ENCODE measurements at regions not wholly inside any gene's neighbourhood (a gene's known extent, or its start where the extent isn't known, plus 50 kb on each side); places are given as distances from the start of the nearest gene placed in this dataset.
A peak's percentile ranks its signal among the peaks of the same experiment; 100 is the strongest.

DNA sequence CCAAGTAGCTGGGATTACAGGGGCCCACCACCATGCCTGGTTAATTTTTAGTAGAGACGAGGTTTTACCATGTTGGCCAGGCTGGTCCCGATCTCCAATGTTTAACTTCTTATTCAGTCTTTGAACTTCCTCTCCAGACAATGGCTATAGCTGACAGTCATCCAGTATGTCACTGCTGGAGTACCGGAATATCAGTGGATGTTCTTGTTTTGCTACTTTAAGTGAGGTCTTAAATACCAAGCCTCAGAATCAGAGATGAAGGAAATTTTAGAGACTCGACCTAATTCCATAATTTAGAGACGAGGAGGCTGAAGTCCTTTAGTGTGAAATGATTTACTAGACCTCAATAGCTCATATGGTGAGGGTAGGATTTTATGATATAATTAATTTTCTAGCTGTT lies 294.8 kb upstream of the KLF6 start:
- Histone ChIP-seq H3K9me3 (replicated peaks; ENCODE audit: low read length) (no peaks in the 10 kb centered on the region), H3K27me3 (ENCODE audit: control insufficient read depth, insufficient read depth, low read length) (no peaks in the 10 kb centered on the region), H3K4me2 (ENCODE audit: low read length) (no peak overlapping the region), H3K4me1 (ENCODE audit: control insufficient read depth, insufficient read depth, low read length) (peaks cover 21% of the 10 kb centered on the region), H3K36me3 (ENCODE audit: insufficient read depth, low read length) (no peaks in the 10 kb centered on the region), H3K9ac (ENCODE audit: low read depth, low read length) (no peak overlapping the region), H3K4me3 (ENCODE audit: low read length) (no peak overlapping the region)

DNA sequence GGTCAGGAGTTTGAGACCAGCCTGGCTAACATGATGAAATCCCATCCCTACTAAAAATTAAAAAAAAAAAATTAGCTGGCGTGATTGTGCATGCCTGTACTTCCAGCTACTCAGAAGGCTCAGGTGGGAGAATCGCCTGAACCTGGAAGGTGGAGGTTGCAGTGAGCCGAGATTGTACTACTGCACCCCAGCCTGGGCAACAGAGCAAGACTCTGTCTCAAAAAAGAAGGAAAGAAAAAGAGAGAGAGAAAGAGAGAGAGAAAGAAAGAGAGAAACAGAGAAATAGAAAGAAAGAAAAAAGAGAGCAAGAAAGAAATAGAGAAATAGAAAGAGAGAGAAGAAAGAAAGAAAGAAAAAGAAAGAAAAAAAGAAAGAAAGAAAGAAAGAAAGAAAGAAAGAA lies 292.8 kb upstream of the KLF6 start:
- H3K4me2 ChIP-seq (ENCODE audit: low read length): no peak overlapping the region
- peaks cover 32% of the 10 kb centered on the region for H3K4me1 ChIP-seq (ENCODE audit: control insufficient read depth, insufficient read depth, low read length)

GRCh38 chr10:4076983-4077382 lies 292.0 kb upstream of the KLF6 start:
- Histone ChIP-seq H3K9ac (ENCODE audit: low read depth, low read length) (no peak overlapping the region), H3K4me3 (ENCODE audit: low read length) (no peak overlapping the region), H3K4me1 (ENCODE audit: control insufficient read depth, insufficient read depth, low read length) (peaks cover 26% of the 10 kb centered on the region), H3K27me3 (ENCODE audit: control insufficient read depth, insufficient read depth, low read length) (no peaks in the 10 kb centered on the region), H3K9me3 (replicated peaks; ENCODE audit: low read length) (no peaks in the 10 kb centered on the region), H3K4me2 (ENCODE audit: low read length) (no peak overlapping the region), H3K36me3 (ENCODE audit: insufficient read depth, low read length) (no peaks in the 10 kb centered on the region)

More for the DNA sequence above, 292.8 kb upstream of the KLF6 start:
- no peaks in the 10 kb centered on the region for H3K36me3 ChIP-seq (ENCODE audit: insufficient read depth, low read length)
- H3K9me3 ChIP-seq (replicated peaks; ENCODE audit: low read length): no peaks in the 10 kb centered on the region
- no peak overlapping the region for H3K4me3 ChIP-seq (ENCODE audit: low read length)
- no peak overlapping the region for H3K9ac ChIP-seq (ENCODE audit: low read depth, low read length)
- no peaks in the 10 kb centered on the region for H3K27me3 ChIP-seq (ENCODE audit: control insufficient read depth, insufficient read depth, low read length)

DNA sequence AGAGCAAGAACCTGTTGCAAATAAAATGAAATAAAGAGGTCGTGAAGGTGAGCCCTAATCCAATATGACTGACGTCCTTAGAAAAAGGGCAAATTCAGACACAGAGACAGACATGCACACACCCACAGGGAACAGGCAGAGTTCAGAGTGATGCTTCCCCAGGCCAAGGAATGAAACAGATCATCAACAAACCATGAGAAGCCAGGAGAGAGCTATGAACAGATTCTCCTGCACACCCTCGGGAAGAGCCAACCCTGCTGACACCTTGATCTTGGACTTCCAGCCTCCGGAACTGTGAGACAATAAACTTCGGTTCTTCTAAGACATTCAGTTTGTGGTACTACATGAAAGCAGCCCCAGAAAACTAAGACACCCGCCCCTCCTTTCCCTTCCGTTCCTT lies 290.4 kb upstream of the KLF6 start:
- Histone ChIP-seq H3K9me3 (replicated peaks; ENCODE audit: low read length) (no peaks in the 10 kb centered on the region), H3K4me3 (ENCODE audit: low read length) (no peak overlapping the region), H3K36me3 (ENCODE audit: insufficient read depth, low read length) (no peaks in the 10 kb centered on the region), H3K27me3 (ENCODE audit: control insufficient read depth, insufficient read depth, low read length) (no peaks in the 10 kb centered on the region), H3K4me1 (ENCODE audit: control insufficient read depth, insufficient read depth, low read length) (peaks cover 20% of the 10 kb centered on the region), H3K9ac (ENCODE audit: low read depth, low read length) (no peak overlapping the region), H3K4me2 (ENCODE audit: low read length) (no peak overlapping the region)

DNA sequence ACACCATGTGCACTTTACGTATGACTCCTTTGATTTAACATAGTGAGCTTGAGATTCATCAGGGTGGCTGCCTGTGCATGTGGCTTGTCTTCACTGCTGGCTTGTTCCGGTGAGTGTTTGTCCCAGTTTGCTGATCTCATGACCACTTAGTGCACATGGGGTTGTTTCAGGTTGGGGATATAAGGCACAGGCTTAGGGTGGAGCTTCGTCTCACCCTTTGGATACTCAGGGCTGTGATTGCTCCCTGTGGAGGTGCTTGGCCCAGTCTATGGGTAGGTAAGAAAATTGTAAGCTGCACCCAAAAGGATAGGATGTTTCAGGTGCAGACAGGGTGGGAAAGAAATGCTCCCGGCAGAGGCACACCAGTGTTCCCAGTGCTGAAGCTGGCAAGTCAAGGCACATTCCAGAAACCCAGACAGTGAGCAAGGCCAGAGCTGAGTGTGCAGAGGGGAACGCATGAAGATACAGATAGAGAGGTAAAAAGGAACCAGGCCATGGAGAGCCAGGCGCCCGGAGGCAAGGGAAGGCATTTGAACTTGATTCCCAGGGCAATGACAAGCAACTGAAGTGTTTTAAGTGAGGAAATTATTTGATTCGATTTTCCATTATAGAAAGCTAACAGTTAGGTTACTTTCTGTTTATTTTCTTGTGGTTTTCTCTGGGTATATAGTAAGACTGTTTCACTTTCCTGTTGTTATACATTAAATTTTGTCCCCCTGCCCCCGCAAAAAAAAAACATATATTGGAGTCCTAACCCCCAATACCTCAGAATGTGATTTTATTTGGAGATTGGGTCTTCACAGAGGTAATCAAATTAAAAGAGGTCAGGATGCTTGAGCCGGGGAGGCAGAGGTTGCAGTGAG lies 289.8 kb upstream of the KLF6 start:
- H3K9ac ChIP-seq (ENCODE audit: low read depth, low read length): peak overlapping the region; percentile 53
- peaks cover 23% of the 10 kb centered on the region for H3K4me1 ChIP-seq (ENCODE audit: control insufficient read depth, insufficient read depth, low read length)
- no peak overlapping the region for H3K4me2 ChIP-seq (ENCODE audit: low read length)
- no peaks in the 10 kb centered on the region for H3K27me3 ChIP-seq (ENCODE audit: control insufficient read depth, insufficient read depth, low read length)
- H3K4me3 ChIP-seq (ENCODE audit: low read length): no peak overlapping the region
- H3K36me3 ChIP-seq (ENCODE audit: insufficient read depth, low read length): no peaks in the 10 kb centered on the region
- H3K9me3 ChIP-seq (replicated peaks; ENCODE audit: low read length): no peaks in the 10 kb centered on the region

DNA sequence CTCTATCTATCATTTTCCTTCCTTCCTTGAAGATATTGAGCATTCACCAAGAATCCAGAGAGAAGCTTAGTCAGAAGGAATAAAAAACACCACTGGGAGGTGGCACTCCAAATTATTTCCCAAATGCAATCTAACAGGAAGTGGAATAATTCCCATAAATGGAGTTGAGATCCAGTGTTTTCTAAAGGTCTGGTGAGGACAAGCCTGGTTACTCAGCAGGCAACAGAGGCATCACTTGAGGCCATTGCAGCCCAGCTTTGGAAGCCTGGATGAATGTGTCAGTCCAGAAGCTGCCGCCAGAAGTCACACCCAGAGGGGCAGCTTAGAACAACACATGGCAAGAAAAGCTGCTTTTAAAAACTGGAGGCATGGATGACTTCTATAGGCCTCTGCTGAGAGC lies 288.9 kb upstream of the KLF6 start:
- Histone ChIP-seq H3K4me2 (ENCODE audit: low read length) (no peak overlapping the region), H3K9ac (ENCODE audit: low read depth, low read length) (peak overlapping the region; percentile 53), H3K36me3 (ENCODE audit: insufficient read depth, low read length) (no peaks in the 10 kb centered on the region), H3K9me3 (replicated peaks; ENCODE audit: low read length) (no peaks in the 10 kb centered on the region), H3K4me1 (ENCODE audit: control insufficient read depth, insufficient read depth, low read length) (peaks cover 31% of the 10 kb centered on the region), H3K27me3 (ENCODE audit: control insufficient read depth, insufficient read depth, low read length) (no peaks in the 10 kb centered on the region), H3K4me3 (ENCODE audit: low read length) (no peak overlapping the region)

DNA sequence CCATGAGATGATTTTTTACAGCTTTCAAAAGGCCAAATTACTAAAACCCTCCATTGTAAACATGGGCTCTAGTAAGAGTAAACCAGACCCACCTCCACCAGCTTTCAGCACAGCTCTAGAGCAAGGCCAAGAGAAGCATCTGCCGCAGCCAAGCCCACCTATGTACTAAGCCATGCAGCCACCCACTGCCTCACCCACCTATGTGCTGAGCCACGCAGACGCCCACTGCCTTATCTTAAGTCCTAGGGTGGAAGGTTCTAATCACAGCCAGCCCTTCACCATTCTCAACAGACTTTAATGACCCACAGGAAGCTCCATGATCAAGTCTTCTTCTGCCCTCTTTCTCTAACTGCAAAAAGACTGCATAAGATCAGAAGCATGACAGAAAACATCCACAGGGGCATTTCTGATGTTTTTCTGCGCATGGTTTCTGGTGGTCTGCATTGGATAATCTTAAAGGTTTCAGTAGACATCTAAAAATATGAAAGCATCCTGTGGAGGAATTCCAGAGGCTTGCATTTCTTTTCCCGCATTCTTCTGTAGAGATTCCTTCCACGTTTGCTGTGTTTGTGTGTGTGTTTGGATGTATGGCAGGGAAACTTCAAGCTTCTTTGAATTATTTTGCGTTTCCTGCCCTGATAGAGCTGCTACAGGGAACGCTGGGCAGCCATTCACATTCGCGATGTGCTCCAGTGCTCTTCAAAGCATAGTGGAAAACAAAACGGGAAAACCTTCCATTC lies 286.1 kb upstream of the KLF6 start:
- no peaks in the 10 kb centered on the region for H3K36me3 ChIP-seq (ENCODE audit: insufficient read depth, low read length)
- no peaks in the 10 kb centered on the region for H3K9me3 ChIP-seq (replicated peaks; ENCODE audit: low read length)
- no peak overlapping the region for H3K4me2 ChIP-seq (ENCODE audit: low read length)
- peaks cover 51% of the 10 kb centered on the region for H3K4me1 ChIP-seq (ENCODE audit: control insufficient read depth, insufficient read depth, low read length)
- H3K27me3 ChIP-seq (ENCODE audit: control insufficient read depth, insufficient read depth, low read length): no peaks in the 10 kb centered on the region
- H3K4me3 ChIP-seq (ENCODE audit: low read length): no peak overlapping the region
- H3K9ac ChIP-seq (ENCODE audit: low read depth, low read length): no peak overlapping the region

DNA sequence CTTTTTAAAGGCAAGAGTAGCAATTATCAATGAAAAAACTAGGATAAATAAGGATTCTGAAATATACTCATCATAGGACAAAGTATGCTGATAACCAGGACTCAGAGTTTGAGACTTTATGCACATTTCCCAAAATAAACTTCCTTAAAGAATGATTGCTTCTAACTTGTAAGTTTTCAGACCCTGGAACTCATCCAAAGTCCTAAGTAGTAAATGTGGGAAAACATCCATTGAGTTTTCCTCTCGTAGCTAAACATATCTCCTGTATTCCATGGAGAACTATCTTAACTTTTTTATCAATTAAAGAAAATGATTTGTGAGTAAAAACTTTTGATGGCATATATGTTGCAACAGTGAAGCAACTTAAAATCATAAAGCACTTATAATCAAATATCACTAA lies 285.2 kb upstream of the KLF6 start:
- Histone ChIP-seq H3K4me2 (ENCODE audit: low read length) (no peak overlapping the region), H3K4me3 (ENCODE audit: low read length) (no peak overlapping the region), H3K9me3 (replicated peaks; ENCODE audit: low read length) (no peaks in the 10 kb centered on the region), H3K4me1 (ENCODE audit: control insufficient read depth, insufficient read depth, low read length) (peaks cover 49% of the 10 kb centered on the region), H3K36me3 (ENCODE audit: insufficient read depth, low read length) (no peaks in the 10 kb centered on the region), H3K27me3 (ENCODE audit: control insufficient read depth, insufficient read depth, low read length) (no peaks in the 10 kb centered on the region), H3K9ac (ENCODE audit: low read depth, low read length) (no peak overlapping the region)

- no peaks in the 10 kb centered on the region for H3K9me3 ChIP-seq (replicated peaks; ENCODE audit: low read length)
- H3K36me3 ChIP-seq (ENCODE audit: insufficient read depth, low read length): no peaks in the 10 kb centered on the region
- H3K4me3 ChIP-seq (ENCODE audit: low read length): no peak overlapping the region
- H3K9ac ChIP-seq (ENCODE audit: low read depth, low read length): no peak overlapping the region
- no peaks in the 10 kb centered on the region for H3K27me3 ChIP-seq (ENCODE audit: control insufficient read depth, insufficient read depth, low read length)
- peaks cover 42% of the 10 kb centered on the region for H3K4me1 ChIP-seq (ENCODE audit: control insufficient read depth, insufficient read depth, low read length)
- no peak overlapping the region for H3K4me2 ChIP-seq (ENCODE audit: low read length)
Measured at GRCh38 chr10:4069491-4069890, 284.5 kb upstream of the KLF6 start.

DNA sequence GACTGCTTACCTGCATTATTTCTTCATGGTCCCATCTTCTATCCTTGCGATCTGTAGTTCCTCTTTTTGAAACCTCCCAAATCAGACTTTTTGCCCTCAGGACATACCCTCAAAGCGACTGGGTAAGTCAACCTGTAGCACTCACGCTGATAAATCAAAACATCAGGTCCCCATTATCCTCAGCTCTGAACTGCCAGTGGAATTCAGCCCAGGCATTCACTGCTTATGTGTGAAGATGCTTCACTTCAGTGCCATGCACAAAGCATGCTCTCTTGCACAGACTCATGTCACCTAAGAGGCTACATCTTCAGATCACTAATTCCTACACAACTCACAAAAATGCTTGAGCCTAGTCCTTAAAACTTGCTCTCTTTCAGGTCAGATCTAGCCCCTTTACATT lies 283.6 kb upstream of the KLF6 start:
- H3K4me2 ChIP-seq (ENCODE audit: low read length): no peak overlapping the region
- peak overlapping the region; percentile 1 for H3K9ac ChIP-seq (ENCODE audit: low read depth, low read length)
- no peak overlapping the region for H3K4me3 ChIP-seq (ENCODE audit: low read length)

DNA sequence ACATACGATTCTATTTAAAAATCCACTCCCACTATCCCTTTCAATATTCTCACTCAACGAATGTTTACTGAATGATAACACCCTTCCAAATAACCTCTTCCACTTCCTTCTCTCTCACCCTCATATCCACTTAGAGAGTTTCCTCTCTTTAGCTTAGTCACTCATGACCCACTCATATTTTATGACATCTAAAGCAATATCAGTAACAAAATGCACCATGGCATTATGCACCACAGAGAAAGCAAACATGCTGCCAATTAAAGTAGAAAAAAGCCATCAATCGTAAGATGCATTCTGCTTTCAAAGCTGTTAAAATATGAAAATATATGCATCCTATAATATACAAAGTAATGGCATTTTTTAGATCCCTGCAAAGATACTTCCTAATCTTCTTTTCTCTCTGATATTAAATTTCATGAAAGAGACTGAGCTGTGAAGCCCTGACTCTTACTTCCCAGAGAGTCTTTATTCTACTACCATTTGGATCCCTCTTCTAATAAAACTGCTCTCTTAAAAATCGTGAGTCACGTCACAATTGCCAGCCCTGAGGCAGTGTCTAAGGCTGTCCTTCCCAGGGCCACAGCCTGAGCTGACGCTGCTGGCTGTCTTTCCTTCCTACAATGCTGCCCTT lies 283.0 kb upstream of the KLF6 start:
- Histone ChIP-seq H3K9ac (ENCODE audit: low read depth, low read length) (peak overlapping the region; percentile 5), H3K9me3 (replicated peaks; ENCODE audit: low read length) (no peaks in the 10 kb centered on the region), H3K27me3 (ENCODE audit: control insufficient read depth, insufficient read depth, low read length) (no peaks in the 10 kb centered on the region), H3K4me2 (ENCODE audit: low read length) (peak overlapping the region; percentile 7), H3K4me1 (ENCODE audit: control insufficient read depth, insufficient read depth, low read length) (peaks cover 31% of the 10 kb centered on the region), H3K4me3 (ENCODE audit: low read length) (no peak overlapping the region), H3K36me3 (ENCODE audit: insufficient read depth, low read length) (no peaks in the 10 kb centered on the region)

More for the DNA sequence above, 283.6 kb upstream of the KLF6 start:
- Histone ChIP-seq H3K4me1 (ENCODE audit: control insufficient read depth, insufficient read depth, low read length) (peaks cover 33% of the 10 kb centered on the region), H3K27me3 (ENCODE audit: control insufficient read depth, insufficient read depth, low read length) (no peaks in the 10 kb centered on the region), H3K36me3 (ENCODE audit: insufficient read depth, low read length) (no peaks in the 10 kb centered on the region), H3K9me3 (replicated peaks; ENCODE audit: low read length) (no peaks in the 10 kb centered on the region)

Measured in skeletal muscle satellite cell (primary cell).